ENCODE measurements at regions not wholly inside any gene's neighbourhood (a gene's known extent, or its start where the extent isn't known, plus 50 kb on each side); places are given as distances from the start of the nearest gene placed in this dataset.
A peak's percentile ranks its signal among the peaks of the same experiment; 100 is the strongest.

DNA sequence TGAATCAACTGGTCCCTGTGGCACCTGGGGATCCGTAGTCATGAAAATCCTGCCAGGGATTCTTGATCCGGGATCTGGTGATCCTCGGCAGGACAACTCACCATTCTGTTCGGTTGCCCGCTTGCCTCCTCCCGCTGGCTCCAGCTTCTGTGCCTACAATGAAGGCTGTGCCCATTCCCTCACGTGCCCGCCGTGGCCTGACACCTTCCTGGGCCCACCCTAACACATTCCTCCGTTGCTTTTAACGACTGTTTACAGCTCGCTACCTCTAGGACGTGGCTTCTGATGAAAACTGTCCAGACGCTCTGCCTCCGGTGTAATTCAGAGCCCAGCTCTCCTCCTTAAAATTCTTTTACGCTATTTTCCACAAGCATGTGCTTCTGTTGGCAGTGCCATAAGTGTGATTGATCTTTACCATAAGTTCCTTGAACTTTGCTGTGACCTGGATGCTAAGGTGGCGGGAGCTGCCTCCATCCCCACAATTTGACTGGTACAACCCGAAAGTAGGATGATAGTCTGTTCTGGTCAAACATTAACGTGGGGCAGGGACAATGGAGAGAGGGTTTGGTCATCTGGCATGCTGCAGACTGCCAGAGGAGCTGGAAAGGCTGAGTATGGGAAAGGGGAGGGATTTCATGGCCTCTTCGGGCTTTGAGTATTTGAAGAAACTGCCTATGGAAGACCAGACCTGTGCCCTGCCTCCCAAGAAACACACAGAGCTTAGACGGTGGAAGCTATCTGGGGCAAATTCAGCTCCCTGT is 206.8 kb upstream of the TNP1 start:
- TF ChIP-seq, protein P1, sequence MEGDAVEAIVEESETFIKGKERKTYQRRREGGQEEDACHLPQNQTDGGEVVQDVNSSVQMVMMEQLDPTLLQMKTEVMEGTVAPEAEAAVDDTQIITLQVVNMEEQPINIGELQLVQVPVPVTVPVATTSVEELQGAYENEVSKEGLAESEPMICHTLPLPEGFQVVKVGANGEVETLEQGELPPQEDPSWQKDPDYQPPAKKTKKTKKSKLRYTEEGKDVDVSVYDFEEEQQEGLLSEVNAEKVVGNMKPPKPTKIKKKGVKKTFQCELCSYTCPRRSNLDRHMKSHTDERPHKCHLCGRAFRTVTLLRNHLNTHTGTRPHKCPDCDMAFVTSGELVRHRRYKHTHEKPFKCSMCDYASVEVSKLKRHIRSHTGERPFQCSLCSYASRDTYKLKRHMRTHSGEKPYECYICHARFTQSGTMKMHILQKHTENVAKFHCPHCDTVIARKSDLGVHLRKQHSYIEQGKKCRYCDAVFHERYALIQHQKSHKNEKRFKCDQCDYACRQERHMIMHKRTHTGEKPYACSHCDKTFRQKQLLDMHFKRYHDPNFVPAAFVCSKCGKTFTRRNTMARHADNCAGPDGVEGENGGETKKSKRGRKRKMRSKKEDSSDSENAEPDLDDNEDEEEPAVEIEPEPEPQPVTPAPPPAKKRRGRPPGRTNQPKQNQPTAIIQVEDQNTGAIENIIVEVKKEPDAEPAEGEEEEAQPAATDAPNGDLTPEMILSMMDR (IDR thresholded peaks at IDR 0.05) = no peak
- no peak overlapping the region for H3K27ac ChIP-seq
- H3K4me3 ChIP-seq (ENCODE audit: low read depth, low read length) = no peak overlapping the region
- no peaks in the 10 kb centered on the region for H3K27me3 ChIP-seq (ENCODE audit: control insufficient read depth, insufficient read depth, low read length)
- no peaks in the 10 kb centered on the region for H3K36me3 ChIP-seq (ENCODE audit: control insufficient read depth, insufficient read depth, low read length)
- no peak overlapping the region for H3K4me2 ChIP-seq (ENCODE audit: low read length)
- no peak overlapping the region for H3K9ac ChIP-seq
- no peaks in the 10 kb centered on the region for H3K4me1 ChIP-seq
- H3K9me3 ChIP-seq (ENCODE audit: control insufficient read depth, low read length) = no peaks in the 10 kb centered on the region
- no peaks in the 10 kb centered on the region for H3K79me2 ChIP-seq
- no peak overlapping the region for H2AFZ ChIP-seq

DNA sequence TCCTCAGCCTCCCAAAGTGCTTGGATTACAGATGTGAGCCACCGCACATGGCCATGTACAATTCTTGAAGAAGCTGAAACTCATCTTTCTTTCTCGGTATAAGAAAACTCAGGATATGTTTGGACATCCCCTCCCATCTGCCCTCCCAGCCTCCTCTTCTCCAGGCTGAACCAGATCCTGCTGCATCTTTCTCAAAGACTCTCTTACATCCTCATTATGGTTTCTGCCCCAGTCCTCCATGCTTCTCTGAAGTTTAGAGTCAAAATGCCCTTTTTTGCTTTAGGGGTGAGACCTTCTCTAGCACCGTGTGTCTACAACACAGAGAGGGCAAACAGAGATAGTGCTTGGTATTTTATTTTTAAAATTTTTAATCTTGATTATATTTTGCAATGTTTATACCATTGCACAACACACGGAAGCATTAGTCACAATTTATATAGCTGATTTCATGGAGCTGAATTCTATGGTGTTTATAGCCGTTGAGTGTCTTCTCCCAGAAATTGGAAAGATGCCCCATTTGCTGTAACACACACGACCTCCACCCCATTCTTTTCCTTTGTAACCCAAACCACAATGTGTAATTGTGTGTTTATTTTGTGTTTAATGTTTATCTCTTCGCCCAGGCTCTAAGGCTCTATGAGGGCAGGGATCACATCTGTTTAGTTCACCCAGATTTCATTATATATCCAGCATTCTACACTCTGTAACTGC is 206.0 kb upstream of the TNP1 start:
- Histone ChIP-seq H3K36me3 (ENCODE audit: control insufficient read depth, insufficient read depth, low read length) (no peaks in the 10 kb centered on the region), H3K4me1 (no peaks in the 10 kb centered on the region), H3K4me2 (ENCODE audit: low read length) (no peak overlapping the region), H3K4me3 (ENCODE audit: low read depth, low read length) (no peak overlapping the region), H3K27me3 (ENCODE audit: control insufficient read depth, insufficient read depth, low read length) (no peaks in the 10 kb centered on the region), H3K9ac (no peak overlapping the region), H3K79me2 (no peaks in the 10 kb centered on the region), H3K27ac (no peak overlapping the region), H3K9me3 (ENCODE audit: control insufficient read depth, low read length) (no peaks in the 10 kb centered on the region), H2AFZ (no peak overlapping the region)
- TF ChIP-seq, protein P1 (IDR thresholded peaks at IDR 0.05) = no peak

DNA sequence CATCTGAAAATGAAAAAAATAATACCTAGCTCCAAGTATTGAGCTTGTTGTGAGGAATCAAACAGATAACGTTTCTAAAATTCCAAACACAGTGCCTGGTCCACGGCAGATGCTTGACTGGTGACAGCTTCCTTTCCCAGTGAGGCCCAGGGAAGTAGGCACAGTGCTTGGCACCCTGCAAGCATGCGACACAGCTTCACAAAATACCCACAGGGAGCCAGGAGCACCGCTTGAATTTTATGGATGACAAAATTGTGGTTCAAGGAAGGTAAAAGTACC is 205.1 kb upstream of the TNP1 start:
- H3K4me3 ChIP-seq (ENCODE audit: low read depth, low read length) = no peak overlapping the region

DNA sequence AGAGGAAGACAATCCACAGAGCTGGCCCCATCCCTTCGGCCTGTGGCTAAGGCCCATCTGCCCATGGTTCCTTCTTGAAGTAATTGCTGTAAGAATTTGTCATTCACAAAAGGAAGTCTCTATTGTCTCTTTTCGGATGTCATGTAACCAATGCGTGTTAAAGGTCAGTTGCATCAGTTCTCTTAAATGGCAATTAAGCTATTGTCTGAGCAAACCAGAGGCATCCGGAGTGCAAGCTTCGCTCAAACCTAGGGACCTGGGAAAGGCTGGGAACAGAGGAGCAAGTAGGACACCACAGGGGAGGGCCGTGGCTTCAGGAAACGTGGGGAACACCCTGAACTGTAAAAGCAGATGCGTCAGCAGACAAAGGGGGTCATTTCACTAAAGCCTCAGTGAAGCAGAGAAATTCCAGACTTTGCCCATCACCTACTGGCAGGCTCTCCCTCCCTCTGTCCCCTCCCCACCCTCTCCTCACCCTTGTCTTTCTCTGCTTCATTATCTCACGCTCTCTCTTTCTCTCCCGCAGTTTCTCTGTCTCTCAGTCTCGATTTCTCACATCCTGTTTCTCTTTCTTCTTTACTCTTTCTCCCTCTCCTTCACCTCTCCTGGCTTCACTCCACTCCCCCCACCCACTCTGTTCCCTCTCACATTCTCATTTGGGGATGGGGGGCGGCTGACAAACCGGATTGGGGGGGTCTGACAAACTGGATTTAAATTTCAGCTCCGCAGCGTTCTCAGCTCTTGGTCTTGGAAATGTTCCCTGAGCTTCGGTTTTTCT is 204.6 kb upstream of the TNP1 start:
- TF ChIP-seq, protein P1 (IDR thresholded peaks at IDR 0.05) = no peak
- Histone ChIP-seq H3K9me3 (ENCODE audit: control insufficient read depth, low read length) (no peaks in the 10 kb centered on the region), H3K27me3 (ENCODE audit: control insufficient read depth, insufficient read depth, low read length) (no peaks in the 10 kb centered on the region), H3K27ac (peak overlapping the region; percentile 31), H3K36me3 (ENCODE audit: control insufficient read depth, insufficient read depth, low read length) (no peaks in the 10 kb centered on the region), H3K4me3 (ENCODE audit: low read depth, low read length) (no peak overlapping the region), H2AFZ (peak overlapping the region; percentile 60), H3K4me1 (no peaks in the 10 kb centered on the region), H3K9ac (no peak overlapping the region), H3K4me2 (ENCODE audit: low read length) (no peak overlapping the region), H3K79me2 (no peaks in the 10 kb centered on the region)

More for the DNA sequence above, 205.1 kb upstream of the TNP1 start:
- Histone ChIP-seq H3K4me1 (no peaks in the 10 kb centered on the region), H3K9me3 (ENCODE audit: control insufficient read depth, low read length) (no peaks in the 10 kb centered on the region), H3K27ac (no peak overlapping the region), H3K9ac (no peak overlapping the region), H3K36me3 (ENCODE audit: control insufficient read depth, insufficient read depth, low read length) (no peaks in the 10 kb centered on the region), H2AFZ (peak overlapping the region; percentile 60), H3K27me3 (ENCODE audit: control insufficient read depth, insufficient read depth, low read length) (no peaks in the 10 kb centered on the region), H3K4me2 (ENCODE audit: low read length) (no peak overlapping the region), H3K79me2 (no peaks in the 10 kb centered on the region)
- TF ChIP-seq, protein P1 (IDR thresholded peaks at IDR 0.05) = no peak
